Inflammatory macrophage treated with lipopolysaccharide for 1 hour (primary cell): ENCODE measurements at regions not wholly inside any gene's neighbourhood (a gene's known extent, or its start where the extent isn't known, plus 50 kb on each side); places are given as distances from the start of the nearest gene placed in this dataset.

Experiments
- DNase-seq, 2 donors: peaks; one replicate each; pipeline ENCODE4 v3.0.0-alpha.2; 2020 to 2022

- no peak for DNase-seq
Observed at GRCh38 chr3:111314181-111314873, 227.7 kb upstream of the CD96 start.

GRCh38 chr3:111314898-111315297 lies 227.1 kb upstream of the CD96 start:
- DNase-seq, result no peak

- DNase-seq, result no peak
Observed at GRCh38 chr3:111315930-111316587, 225.9 kb upstream of the CD96 start.

- DNase-seq, result no peak
Observed at GRCh38 chr3:111318289-111318688, 223.7 kb upstream of the CD96 start.

- no peak for DNase-seq
Observed at GRCh38 chr3:111319598-111319997, 222.4 kb upstream of the CD96 start.

GRCh38 chr3:111321786-111322185 lies 220.2 kb upstream of the CD96 start:
- no peak for DNase-seq

GRCh38 chr3:111323019-111323418 lies 219.0 kb upstream of the CD96 start:
- DNase-seq, result no peak

GRCh38 chr3:111324151-111324550 lies 217.8 kb upstream of the CD96 start:
- no peak for DNase-seq

- no peak for DNase-seq
Observed at GRCh38 chr3:111324645-111325044, 217.4 kb upstream of the CD96 start.

- no peak for DNase-seq
Observed at GRCh38 chr3:111325160-111325718, 216.8 kb upstream of the CD96 start.

- no peak for DNase-seq
Observed at GRCh38 chr3:111326144-111326995, 215.6 kb upstream of the CD96 start.

- no peak for DNase-seq
Observed at GRCh38 chr3:111331306-111331705, 210.7 kb upstream of the CD96 start.

- no peak for DNase-seq
Observed at GRCh38 chr3:111331912-111332311, 210.1 kb upstream of the CD96 start.

GRCh38 chr3:111332488-111333080 lies 209.4 kb upstream of the CD96 start:
- DNase-seq, result no peak

GRCh38 chr3:111333642-111334041 lies 208.4 kb upstream of the CD96 start:
- DNase-seq, result no peak

- no peak for DNase-seq
Observed at GRCh38 chr3:111335512-111336303, 206.3 kb upstream of the CD96 start.

- DNase-seq, result no peak
Observed at GRCh38 chr3:111336511-111336910, 205.5 kb upstream of the CD96 start.

- DNase-seq, result peak in 1 of 2 donors; percentile 3
Observed at GRCh38 chr3:111338059-111338698, 203.8 kb upstream of the CD96 start.

- no peak for DNase-seq
Observed at GRCh38 chr3:111339017-111339416, 203.0 kb upstream of the CD96 start.

GRCh38 chr3:111351334-111351733 lies 190.7 kb upstream of the CD96 start:
- DNase-seq, result no peak

GRCh38 chr3:111352585-111352984 lies 189.4 kb upstream of the CD96 start:
- DNase-seq, result no peak
